Fibroblast of peridontal ligament (primary cell): ENCODE measurements at regions not wholly inside any gene's neighbourhood (a gene's known extent, or its start where the extent isn't known, plus 50 kb on each side); places are given as distances from the start of the nearest gene placed in this dataset.
"Not testable (repeated sequence)": the region's sequence is repeated elsewhere in the genome, so short reads cannot be mapped to it uniquely, and the experiment has no call there.

ENCODE experiments used
- DNase-seq: peaks from one replicate; pipeline ENCODE4 v3.0.0-alpha.2; 2010; ENCODE audit errors: extremely low read depth

DNA sequence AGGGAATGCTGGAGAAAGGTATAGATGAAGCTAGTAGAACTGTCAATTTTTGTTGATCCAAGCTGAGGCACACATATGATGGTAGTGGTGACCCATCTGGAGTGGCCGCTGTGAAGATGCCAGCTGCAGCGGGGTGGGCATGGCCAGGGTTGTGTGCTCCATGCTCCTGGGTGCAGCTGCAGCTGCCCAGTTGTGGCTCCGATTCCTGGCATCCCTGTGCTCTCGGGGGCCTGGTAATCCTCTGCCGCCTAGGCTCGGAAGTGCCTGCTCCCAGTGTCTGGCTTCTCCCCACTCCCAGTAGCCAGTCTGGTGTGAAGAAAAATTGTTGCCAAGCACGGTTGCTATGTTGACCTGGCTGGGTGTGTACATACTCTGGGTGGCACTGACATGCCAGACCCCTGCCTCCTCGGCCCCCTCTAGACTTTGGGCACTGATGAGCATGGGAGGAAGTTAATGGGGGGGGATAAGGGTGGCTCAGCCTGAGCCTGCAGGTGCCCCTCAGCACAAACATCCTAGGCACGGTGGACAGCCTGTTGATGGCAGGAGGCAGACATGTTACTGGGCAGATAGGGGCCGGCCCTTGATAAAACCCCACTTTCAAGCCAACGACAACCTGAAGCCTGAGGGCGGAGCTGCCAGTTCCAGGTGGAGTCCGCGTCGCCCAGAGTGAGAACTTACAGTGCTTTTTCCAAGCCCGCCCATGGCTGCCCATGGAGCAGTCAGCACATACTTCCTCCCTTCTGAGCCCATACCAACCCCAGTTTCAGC is 1400.7 kb downstream of the PCDH9 start:
- DNase-seq, result no peak

DNA sequence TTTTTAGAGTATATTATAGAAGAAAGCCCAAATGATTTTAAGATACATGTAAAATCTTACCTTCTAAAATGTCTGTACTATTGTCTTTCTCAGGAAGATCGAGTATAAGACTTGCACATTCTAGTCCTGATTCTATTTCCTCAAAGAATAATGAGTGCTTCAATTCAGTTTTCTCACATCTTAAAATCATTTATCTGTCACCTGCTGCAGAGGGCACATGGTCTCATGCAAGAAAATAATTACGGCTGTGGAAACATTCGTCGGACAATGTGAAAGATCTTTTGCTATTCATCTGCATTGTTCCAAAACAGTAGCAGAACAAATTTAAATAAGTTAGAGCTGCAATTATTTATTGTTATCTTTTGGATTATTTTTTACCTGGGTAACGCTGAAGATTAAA is 1403.5 kb downstream of the PCDH9 start:
- no peak for DNase-seq

DNA sequence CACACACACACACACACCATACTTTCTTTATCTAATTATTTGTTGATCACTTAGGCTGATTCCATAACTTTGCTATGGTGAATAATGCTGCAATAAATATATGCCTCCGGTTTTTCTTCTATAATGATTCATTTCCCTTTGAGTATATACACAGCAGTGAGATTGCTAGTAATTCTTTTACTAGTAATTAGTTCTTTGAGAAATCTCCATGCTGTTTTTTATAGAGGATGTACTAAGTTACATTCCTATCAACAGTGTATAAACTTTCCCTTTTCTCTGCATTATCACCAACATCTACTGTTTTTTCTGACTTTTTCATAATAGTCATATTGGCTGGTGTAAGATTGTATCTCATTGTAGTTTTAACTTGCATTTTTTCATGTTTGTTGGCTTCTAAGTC is 1405.1 kb downstream of the PCDH9 start:
- DNase-seq, result no peak

DNA sequence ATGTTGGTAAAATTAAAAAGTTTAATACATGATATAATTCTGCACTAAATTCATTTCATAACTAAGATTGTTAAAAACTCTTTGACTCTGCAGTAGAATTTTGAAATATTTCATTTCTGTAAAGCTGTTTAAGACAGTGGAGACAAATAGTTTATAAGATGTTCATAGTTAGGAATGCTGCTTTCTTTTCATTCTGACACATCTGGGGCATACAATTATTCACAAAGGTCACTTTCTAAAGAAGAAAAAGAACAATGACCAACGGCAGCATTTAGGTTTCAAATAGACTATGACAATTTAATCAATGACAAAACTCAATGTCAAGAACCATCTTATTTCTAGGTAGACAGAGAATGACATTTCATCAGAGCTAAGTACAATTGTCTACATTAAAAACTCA is 1422.1 kb downstream of the PCDH9 start:
- no peak for DNase-seq

DNA sequence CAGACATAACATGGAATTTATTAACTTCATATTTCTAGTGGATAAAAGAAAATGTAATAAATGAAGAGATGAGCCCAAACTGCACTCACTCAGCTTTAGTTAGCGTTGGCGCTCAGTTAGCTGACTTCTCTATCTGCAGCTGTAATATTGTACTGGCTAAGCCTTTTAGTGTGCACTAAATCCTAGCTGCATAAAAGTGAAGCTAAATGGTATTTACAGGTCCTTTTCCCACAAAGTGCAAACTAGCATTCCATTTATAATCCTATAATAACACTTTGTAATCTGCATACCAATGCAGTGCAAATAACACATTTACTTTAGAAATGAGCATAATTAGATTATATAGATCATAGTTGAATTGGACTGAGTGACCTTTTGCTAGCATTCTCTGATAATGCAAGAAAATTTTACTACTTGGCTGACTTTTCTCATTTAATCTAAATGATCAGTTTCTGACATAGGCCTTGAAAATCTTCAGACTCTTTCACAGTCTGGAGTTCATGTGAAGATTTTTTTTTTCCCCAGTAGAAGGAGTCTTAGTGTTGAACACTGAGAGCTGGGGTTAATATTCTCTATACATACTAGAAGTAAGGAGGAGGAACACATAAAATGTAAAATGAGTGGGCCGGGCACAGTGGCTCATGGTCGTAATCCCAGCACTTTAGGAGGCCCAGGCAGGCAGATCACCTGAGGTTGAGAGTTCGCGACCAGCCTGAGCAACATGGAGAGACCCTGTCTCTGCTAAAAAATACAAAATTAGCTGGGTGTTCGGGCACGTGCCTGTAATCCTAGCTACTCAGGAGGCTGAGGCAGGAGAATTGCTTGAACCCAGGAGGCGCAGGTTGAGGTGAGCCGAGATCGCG is 1426.4 kb downstream of the PCDH9 start:
- no peak for DNase-seq

DNA sequence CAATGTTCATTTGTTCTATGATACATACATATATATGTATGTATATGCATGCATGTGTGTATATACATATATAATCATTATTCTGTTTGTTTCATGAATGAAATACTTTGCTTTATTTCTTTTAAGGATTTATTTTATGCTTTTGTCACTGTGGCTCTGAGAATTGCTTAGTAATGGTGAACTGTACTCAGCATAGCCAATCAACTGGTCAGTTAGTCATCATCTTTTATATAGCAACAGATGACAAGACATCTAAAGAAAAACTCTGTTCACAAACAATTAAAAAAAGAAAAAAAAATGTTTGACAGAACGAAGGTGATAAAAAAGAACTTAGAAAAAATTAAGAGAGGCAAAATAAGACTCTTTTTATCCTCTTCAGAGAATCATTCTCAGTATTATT is 1440.3 kb downstream of the PCDH9 start:
- DNase-seq, result peak; percentile 66

DNA sequence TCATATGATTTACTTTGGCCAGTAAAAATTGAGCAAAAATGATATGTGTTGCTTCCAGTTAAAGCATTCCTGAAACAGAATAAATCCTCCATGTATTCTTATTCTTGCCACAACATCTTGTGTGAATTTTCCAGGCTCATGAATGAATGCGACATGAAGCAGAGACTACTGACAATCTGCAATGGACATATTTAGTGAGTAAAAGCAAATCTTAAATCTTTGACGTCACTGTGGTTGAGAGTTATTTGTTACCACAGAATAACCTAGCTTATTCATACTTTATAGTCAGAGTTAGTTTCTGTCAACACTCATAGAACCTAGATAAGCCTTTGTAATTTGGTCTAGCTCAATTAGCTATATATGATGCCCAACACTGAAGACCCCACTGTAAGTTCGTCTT is 1443.1 kb downstream of the PCDH9 start:
- no peak for DNase-seq

DNA sequence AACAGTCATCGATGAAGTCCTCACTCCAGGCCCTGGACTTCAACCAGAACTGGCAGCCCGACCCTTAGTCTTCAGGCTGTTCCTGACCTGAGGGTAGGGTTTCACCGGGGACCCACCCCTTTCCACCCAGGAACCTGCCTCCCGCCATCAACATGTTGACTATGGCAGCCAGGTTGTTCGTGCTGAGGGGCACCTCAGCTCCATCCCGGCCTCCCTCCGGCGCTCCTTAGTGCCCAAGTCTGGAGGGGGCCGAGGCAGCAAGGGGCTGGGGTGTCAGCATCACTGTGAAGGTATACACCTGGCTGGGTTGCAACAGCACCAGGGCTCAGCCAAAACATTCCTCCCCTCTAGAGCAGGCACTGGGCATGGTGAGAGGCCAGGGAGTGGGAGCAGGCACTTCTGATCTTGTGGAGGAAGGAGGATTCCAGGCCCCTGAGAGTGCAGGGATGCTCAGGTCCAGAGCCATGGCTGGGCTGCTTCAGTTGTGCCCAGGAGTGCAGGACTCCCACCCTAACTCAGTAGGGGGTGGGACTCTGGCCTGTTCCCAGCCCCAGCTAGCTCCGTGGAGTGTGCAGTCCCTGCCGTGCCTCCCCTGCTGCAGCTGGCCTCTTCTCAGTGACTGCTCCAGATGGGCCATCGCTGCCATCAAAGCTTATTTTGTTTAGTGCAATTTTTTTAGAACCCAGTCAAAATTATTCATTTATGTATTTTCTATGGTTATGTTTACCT is 1445.9 kb downstream of the PCDH9 start:
- no peak for DNase-seq

DNA sequence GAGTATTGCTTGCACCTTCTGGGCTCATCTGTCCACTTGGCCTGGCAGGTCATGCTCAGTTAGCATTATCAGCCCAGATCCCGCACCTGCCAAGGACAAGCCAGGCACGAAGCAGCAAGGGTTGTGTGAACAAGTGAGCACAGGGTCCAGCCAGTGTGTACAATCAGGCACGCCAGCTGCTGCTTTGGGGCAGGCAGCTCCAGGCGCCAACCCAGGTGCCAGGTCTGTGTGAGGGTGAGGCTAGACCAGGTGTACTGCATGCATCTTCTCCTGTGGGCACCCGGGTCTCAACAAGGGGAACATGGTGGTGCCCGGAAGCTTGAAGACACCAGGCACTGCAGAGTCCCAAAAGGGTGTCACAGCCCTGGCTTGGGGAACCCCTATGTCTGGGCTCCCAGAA is 1446.8 kb downstream of the PCDH9 start:
- no peak for DNase-seq

DNA sequence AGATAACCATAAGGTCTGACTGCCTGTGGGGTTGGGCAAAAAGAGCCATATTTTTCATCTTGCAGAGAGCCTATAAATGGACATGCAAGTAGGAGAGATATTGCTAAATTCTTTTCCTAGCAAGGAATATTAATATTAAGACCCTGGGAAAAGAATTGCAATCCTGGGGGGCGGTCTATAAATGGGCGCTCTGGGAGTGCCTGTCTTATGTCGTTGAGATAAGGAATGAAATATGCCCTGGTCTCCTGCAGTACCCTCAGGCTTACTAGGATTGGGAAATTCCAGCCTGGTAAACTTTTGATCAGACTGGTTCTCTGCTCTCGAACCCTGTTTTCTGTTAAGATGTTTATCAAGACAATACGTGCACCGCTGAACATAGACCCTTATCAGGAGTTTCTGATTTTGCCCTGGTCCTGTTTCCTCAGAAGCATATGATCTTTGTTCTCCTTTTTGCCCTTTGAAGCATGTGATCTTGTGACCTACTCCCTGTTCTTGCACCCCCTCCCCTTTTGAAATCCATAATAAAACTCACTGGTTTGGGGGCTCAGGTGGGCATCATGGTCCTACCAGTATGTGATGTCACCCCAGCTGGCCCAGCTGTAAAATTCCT is 1458.3 kb downstream of the PCDH9 start:
- not testable (repeated sequence) for DNase-seq

DNA sequence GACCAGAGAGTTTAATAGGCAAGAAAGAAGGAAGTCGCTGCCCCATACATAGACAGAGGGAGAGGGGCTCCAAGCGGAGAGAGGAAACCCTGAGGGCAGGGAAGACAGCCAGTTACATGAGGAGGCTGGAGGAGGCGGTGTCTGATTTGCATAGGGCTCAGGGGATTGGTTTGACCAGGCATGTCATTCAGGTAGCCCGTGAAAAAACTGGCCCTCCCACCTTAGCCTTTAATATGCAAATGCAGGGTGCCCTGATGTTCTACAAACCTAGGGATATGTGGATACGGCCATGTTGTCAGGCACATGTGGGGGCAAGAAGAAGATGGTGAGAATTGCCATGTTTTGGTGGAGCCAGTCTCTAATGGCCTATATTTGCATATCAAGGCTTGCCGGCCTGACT is 1461.6 kb downstream of the PCDH9 start:
- no peak for DNase-seq

DNA sequence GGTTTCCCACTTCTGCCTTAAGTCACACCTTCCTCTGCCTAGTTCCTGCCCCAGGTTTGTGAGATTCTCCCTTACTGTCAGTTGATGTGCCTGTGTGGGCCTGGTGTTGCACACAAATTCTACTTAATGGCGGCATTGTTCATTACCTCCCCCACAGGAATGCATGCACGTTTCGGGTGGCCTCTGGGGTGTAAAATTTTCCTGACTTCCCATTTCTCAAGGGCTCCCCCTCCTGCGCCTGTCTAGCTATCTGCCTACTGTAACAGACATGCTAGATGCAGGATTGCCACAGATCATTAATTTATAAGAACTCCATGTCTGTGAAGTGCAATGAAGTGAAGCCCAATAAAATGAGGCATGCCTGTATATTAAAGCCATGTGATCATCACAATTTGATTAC is 1466.3 kb downstream of the PCDH9 start:
- no peak for DNase-seq

DNA sequence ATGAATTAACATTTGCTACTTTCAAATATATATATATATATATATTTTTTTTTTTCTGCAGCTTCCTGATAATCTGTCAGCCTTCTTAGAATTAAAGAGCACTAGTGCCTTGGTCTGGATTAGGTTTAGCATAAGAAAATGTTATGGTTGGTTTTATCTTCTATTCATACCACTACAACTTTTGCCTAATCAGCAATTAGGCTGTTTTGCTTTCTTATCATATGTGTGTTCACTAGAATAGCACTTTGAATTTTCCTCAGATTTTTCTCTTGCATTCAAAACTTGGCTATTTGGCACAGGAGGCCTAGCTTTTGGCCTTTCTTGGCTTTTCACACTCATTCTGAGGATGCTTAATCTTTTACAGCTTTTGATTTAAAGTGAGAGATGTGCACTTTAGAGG is 1468.1 kb downstream of the PCDH9 start:
- no peak for DNase-seq

DNA sequence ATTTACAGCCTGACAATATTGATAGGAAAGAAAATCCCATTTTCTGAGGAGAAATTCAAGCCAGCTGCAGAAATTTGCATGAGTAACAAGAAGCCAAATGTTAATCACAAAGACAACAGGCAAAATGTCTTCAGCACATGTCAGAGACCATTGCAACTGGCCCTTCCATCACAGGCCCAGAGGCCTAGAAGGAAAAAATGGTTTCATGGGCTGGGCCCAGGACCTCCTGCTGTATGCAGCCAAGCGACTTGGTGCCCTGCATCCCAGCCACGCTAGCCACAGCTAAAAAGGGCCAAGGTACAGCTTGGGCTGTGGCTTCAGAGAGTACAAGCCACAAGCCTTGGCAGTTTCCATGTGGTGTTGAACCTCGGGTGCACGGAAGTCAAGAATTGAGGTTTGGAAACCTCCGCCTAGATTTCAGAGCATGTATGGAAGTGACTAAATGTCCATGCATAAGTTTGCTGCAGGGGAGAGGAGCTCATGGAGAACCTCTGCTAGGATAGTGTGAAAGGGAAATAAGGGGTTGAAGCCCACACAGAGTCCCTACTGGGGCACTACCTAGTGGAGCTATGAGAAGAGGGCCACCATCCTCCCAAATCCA is 1474.0 kb downstream of the PCDH9 start:
- DNase-seq, result no peak

DNA sequence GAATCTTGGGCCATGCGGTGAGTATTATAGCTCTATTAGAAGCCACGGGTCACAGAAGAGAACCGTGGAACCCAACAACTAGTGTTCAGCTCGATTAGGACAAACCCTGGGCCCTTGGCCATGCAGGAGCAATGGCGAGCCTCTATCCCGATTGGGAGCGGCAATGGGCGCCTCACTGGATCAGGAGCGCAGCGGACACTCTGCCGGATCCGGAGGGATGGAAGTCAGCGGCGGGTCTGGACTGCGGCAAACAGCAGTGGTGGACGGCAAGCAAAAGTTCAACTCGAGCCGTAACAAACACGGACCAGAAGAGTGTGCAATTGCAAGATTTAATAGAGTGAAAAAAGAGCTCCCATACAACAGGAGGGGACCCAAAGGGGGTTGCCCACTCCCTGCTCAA is 1481.9 kb downstream of the PCDH9 start:
- DNase-seq, result no peak

DNA sequence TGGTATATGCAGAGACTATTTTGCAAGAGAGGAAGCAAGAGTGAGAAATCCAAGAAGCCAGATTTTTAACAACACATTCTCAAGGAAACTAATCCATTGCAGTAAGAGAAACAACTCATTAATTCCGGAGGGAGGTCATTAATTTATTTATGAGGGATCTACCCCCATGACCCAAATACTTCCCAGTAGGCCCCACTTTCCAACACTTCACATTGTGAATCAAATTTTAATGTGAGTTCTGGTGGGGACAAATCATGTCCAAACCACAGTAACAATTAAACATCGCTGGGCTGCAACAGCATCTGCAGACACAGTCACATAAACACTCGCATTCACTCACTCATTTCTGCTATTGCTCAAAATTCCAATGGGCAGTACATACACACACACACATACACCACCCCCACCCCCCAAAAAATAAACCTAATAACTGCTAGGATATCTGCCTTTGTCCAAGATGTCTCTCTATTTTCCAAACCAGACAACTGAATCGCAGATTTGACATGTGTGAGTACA is 1483.7 kb downstream of the PCDH9 start:
- DNase-seq, result no peak

DNA sequence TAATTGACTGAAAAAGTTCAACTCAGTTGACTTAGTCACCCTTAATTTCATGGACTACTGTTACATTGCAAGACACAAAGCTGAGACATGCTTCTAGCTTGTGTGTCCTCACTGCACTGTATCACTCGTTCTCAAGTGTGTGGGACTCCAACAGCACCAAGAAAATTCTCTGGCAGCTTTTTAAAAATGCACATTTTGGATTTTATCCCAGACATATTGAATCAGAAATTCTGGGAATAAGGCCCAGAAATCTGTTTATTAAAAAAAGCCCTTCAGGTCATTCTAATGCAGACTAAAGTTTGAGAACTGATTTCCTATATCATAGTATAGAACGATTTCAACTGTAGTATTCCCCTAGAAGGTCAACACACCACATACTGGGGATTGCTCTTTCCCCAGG is 1485.3 kb downstream of the PCDH9 start:
- DNase-seq, result peak; percentile 92

DNA sequence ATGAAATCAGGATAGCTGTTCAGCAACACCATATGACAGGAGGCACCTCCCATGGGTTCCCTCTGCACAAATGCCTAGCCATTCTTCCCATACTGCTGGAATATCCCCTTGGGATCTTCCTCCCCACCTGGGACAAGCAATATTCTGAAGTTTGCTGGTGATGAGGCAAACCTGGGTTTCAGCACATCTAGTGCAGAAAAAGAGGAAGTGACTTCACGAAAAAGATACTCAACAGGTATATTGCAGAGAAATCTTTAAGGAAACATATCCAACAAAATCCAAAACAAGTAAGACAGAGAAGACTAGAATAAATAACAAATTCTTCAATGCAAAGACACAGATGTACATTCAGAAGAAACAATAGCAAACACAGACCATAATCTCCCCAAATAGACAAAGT is 1497.0 kb downstream of the PCDH9 start:
- no peak for DNase-seq

DNA sequence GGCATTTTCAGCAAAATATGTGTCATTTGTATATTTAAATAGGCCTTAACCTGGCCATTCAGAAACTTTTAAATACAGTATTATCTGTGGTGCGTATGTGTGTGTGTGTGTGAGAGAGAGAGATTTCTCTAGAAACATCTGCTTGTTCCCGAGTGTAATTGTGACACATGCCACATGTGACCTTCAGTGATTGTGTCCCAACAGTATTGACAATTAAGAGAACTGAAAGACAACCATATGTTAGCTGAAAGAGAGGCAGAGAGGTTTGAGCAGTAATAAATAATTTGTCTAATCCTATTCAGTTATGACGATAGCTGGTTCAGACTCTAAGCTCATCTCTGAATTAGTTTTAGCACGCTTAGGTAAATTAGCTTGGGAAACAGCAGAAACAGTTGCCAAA is 1503.1 kb downstream of the PCDH9 start:
- no peak for DNase-seq

DNA sequence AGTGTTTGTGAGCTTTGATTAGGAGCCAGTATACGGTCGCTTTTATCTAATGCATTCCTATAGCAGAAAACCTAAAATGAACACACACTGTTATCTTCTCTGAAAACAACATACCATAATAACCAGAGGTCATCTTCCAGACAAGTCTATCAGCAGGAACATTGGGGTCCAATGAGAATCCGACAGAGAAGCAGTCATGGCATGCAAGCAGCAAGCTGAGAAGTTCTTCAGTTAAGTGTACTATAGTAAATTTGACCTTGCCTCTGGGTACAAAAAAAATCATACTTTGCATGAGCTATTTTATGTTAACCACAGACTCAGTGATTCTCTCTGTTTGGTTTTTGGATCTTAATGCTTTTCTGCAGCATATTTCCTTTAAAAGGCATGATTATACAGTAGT is 1505.1 kb downstream of the PCDH9 start:
- DNase-seq, result peak; percentile 40

DNA sequence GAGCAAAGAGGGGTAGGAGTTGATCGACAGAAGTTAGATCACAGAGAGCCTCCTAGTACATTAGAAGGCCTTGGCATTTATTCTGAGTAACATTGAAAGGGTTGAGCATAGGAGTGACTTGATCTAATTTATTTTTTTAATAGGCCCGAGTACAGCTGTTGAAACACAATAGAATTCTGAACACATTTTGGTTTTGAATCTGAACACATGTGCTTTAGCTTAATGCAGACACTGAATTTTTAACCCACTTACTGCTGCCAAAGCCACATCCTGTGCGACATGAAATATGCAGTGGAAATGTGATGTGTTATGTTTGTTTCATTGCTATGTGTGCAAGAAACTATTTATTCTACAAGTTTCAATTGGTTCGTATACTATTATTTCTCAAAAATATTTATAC is 1505.9 kb downstream of the PCDH9 start:
- DNase-seq, result peak; percentile 69

DNA sequence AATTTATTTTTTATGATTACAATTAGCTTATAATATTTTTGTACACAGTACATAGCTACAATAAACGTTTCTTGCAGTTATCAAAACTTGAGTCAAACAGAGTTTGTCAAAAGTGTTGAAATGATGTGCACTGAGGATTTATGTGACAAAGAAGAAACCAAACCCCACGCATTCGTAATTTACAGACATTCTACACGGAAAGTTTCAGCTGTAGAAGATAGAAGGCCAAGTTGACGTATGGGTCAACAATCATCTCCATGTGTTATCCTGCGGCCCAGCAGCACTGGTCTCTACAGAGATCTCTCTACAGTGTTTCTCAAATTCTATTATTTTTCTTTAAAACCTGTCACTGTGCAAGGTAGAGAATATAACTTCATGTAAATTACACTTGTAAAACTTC is 1507.6 kb downstream of the PCDH9 start:
- no peak for DNase-seq
